ENCODE measurements at regions not wholly inside any gene's neighbourhood (a gene's known extent, or its start where the extent isn't known, plus 50 kb on each side); places are given as distances from the start of the nearest gene placed in this dataset.
A peak's percentile ranks its signal among the peaks of the same experiment; 100 is the strongest.
"Not testable (repeated sequence)": the region's sequence is repeated elsewhere in the genome, so short reads cannot be mapped to it uniquely, and the experiment has no call there.

- no peak for DNase-seq (ENCODE audit: extremely low read depth, insufficient read length)
- H3K27me3 ChIP-seq (replicated peaks; ENCODE audit: control insufficient read depth, insufficient read depth, low read length): no peaks in the 10 kb centered on the region
Observed at GRCh38 chr1:121483961-121484424, 299.2 kb downstream of the SRGAP2C start.

GRCh38 chr1:121494796-121495195, 310.0 kb downstream of the SRGAP2C start:
- not testable (repeated sequence) for H3K27me3 ChIP-seq (replicated peaks; ENCODE audit: control insufficient read depth, insufficient read depth, low read length); DNase-seq (ENCODE audit: extremely low read depth, insufficient read length); H3K36me3 ChIP-seq (ENCODE audit: control insufficient read depth, insufficient read depth, low read length); H3K4me3 ChIP-seq (replicated peaks; ENCODE audit: low read depth, low read length)

More at GRCh38 chr1:121483961-121484424, 299.2 kb downstream of the SRGAP2C start:
- Histone ChIP-seq H3K4me3 (replicated peaks; ENCODE audit: low read depth, low read length) (no peak overlapping the region), H3K36me3 (ENCODE audit: control insufficient read depth, insufficient read depth, low read length) (no peaks in the 10 kb centered on the region)
- TF ChIP-seq CTCF (IDR thresholded peaks at IDR 0.05; ENCODE audit: insufficient read depth, low read length, poor library complexity, severe bottlenecking): no peak

GRCh38 chr1:121511455-121511854, 326.7 kb downstream of the SRGAP2C start:
- H3K27me3 ChIP-seq (replicated peaks; ENCODE audit: control insufficient read depth, insufficient read depth, low read length); DNase-seq (ENCODE audit: extremely low read depth, insufficient read length); H3K36me3 ChIP-seq (ENCODE audit: control insufficient read depth, insufficient read depth, low read length); H3K4me3 ChIP-seq (replicated peaks; ENCODE audit: low read depth, low read length): not testable (repeated sequence)

GRCh38 chr1:121511876-121512275, 327.1 kb downstream of the SRGAP2C start:
- H3K4me3 ChIP-seq (replicated peaks; ENCODE audit: low read depth, low read length); H3K36me3 ChIP-seq (ENCODE audit: control insufficient read depth, insufficient read depth, low read length); H3K27me3 ChIP-seq (replicated peaks; ENCODE audit: control insufficient read depth, insufficient read depth, low read length); DNase-seq (ENCODE audit: extremely low read depth, insufficient read length): not testable (repeated sequence)

GRCh38 chr1:121515235-121515634, 330.5 kb downstream of the SRGAP2C start:
- TF ChIP-seq CTCF (IDR thresholded peaks at IDR 0.05; ENCODE audit: insufficient read depth, low read length, poor library complexity, severe bottlenecking): no peak
- Histone ChIP-seq H3K4me3 (replicated peaks; ENCODE audit: low read depth, low read length) (no peak overlapping the region), H3K36me3 (ENCODE audit: control insufficient read depth, insufficient read depth, low read length) (no peaks in the 10 kb centered on the region), H3K27me3 (replicated peaks; ENCODE audit: control insufficient read depth, insufficient read depth, low read length) (no peaks in the 10 kb centered on the region; the same call in 1 of the 2 replicates)
- DNase-seq (ENCODE audit: extremely low read depth, insufficient read length): no peak

GRCh38 chr1:121516234-121516967, 331.6 kb downstream of the SRGAP2C start:
- H3K27me3 ChIP-seq (replicated peaks; ENCODE audit: control insufficient read depth, insufficient read depth, low read length): no peaks in the 10 kb centered on the region; the same call in 1 of the 2 replicates
- no peak for TF ChIP-seq CTCF (IDR thresholded peaks at IDR 0.05; ENCODE audit: insufficient read depth, low read length, poor library complexity, severe bottlenecking)
- DNase-seq (ENCODE audit: extremely low read depth, insufficient read length): peak; percentile 6
- H3K36me3 ChIP-seq (ENCODE audit: control insufficient read depth, insufficient read depth, low read length): no peaks in the 10 kb centered on the region
- no peak overlapping the region for H3K4me3 ChIP-seq (replicated peaks; ENCODE audit: low read depth, low read length)

GRCh38 chr1:121517586-121518230, 332.9 kb downstream of the SRGAP2C start:
- H3K4me3 ChIP-seq (replicated peaks; ENCODE audit: low read depth, low read length): no peak overlapping the region
- no peak for TF ChIP-seq CTCF (IDR thresholded peaks at IDR 0.05; ENCODE audit: insufficient read depth, low read length, poor library complexity, severe bottlenecking)

More at GRCh38 chr1:121517586-121518230, 332.9 kb downstream of the SRGAP2C start:
- no peak for DNase-seq (ENCODE audit: extremely low read depth, insufficient read length)
- Histone ChIP-seq H3K36me3 (ENCODE audit: control insufficient read depth, insufficient read depth, low read length) (no peaks in the 10 kb centered on the region), H3K27me3 (replicated peaks; ENCODE audit: control insufficient read depth, insufficient read depth, low read length) (no peaks in the 10 kb centered on the region; the same call in 1 of the 2 replicates)
